ENCODE measurements at regions not wholly inside any gene's neighbourhood (a gene's known extent, or its start where the extent isn't known, plus 50 kb on each side); places are given as distances from the start of the nearest gene placed in this dataset.

DNA sequence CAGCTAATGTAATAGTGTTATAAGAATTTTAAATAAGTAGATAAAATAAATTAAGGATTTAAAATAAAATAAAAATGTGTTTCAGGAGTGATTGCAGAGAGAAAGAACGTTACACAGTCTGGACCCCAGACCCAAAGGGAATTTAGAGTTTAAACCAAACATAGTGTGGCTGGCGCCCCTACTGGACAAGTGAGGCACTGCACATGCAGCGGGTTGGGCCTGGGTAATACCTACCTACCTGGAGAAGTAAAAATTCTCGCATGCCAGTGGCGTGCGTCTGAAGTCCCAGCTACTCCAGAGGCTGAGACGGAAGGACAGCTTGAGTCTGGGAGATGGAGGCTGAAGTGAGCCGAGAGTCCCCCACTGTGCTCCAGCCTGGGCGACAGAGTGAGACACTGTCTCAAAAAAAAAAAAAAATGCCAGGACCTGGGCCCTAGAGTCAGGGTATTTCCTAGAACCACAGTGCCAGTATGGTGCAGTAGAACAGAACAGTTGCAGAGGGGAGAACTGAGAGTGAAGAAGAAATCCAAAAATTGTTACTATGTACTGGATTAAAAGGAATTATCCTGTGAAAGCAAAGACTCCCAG lies 71.4 kb upstream of the TCF21 start:
- CTCF ChIA-PET (ENCODE audit: low intra/inter-chr PET ratio, low total read pairs): interaction anchor here (1.5 kb wide), 1 partner anchor 249 kb away, joined by 10 read pairs; no protein-coding TSS in a partner anchor
- H3K36me3 ChIP-seq (replicated peaks in 1 of 2; ENCODE audit: control insufficient read depth in 1 of 2, insufficient read depth in 2 of 2, low read length in 2 of 2): no peaks in the 10 kb centered on the region
- intact Hi-C loops (cut with micrococcal nuclease; ENCODE audit: unreplicated experiment): loop anchor here (1.0 kb wide), 1 partner anchor 248 kb away; no protein-coding TSS in a partner anchor
- H3K79me2 ChIP-seq (ENCODE audit: insufficient read depth, low read length): no peaks in the 10 kb centered on the region
- no peaks in the 10 kb centered on the region; the same call in 1 of the 2 replicates for H4K20me1 ChIP-seq (ENCODE audit: insufficient read depth, low read length)
- no peak overlapping the region for H3K27ac ChIP-seq (ENCODE audit: extremely low read length, insufficient read depth, low read length)
- POLR2A ChIA-PET: no interaction called here
- H3K9me3 ChIP-seq (ENCODE audit: low read length): no peaks in the 10 kb centered on the region
- peak; percentile 34 for DNase-seq (ENCODE audit: low spot score)
- ATAC-seq: peak; percentile 95
- no peak for FAIRE-seq
- no TSS peak for BruUV-seq (replicated peaks)
- H3K27me3 ChIP-seq (ENCODE audit: control insufficient read depth in 1 of 2, insufficient read depth in 2 of 2, low read length in 2 of 2): no peaks in the 10 kb centered on the region
- H3K4me2 ChIP-seq (ENCODE audit: low read depth, low read length): no peak overlapping the region
- H3K4me1 ChIP-seq (ENCODE audit: insufficient read depth, low read length): no peaks in the 10 kb centered on the region
- H2AFZ ChIP-seq (ENCODE audit: low read length): no peak overlapping the region
- no peak overlapping the region for H3K4me3 ChIP-seq (replicated peaks in 1 of 3; ENCODE audit: insufficient read depth in 1 of 3, low read depth in 2 of 3, low read length in 3 of 3)
- in situ Hi-C loops (cut with HindIII; ENCODE audit: extremely low pct_ligation_motif_present, low pct_unique_long_range_greater_than_20kb): no loop called here
- WGBS (ENCODE audit: low lambda C conversion rate): 12% methylated on average over 9 of the region's 9 CpGs
- no peak overlapping the region for H3K9ac ChIP-seq (ENCODE audit: insufficient read depth, low read depth, low read length)
- TF ChIP-seq ZNF547 (CRISPR knock-in tag; IDR thresholded peaks at IDR 0.05) (no peak), XRCC5 (optimal IDR thresholded peaks at IDR 0.05; ENCODE audit: low read length) (peak; percentile 55), MLLT10 (CRISPR knock-in tag; IDR thresholded peaks at IDR 0.05) (no peak), SMAD3 (CRISPR knock-in tag; IDR thresholded peaks at IDR 0.05) (0 out of 2 replicates have a peak, but pooled peaks have one; percentile 51), TEAD3 (CRISPR knock-in tag; optimal IDR thresholded peaks at IDR 0.05; ENCODE audit: borderline replicate concordance) (peak; percentile 19), ZNF569 (CRISPR knock-in tag; IDR thresholded peaks at IDR 0.05; ENCODE audit: borderline replicate concordance) (no peak), RNF2 (conservative IDR thresholded peaks at IDR 0.05; ENCODE audit: low read depth) (no peak), SOX6 (IDR thresholded peaks at IDR 0.05) (no peak), SOX6 (CRISPR knock-in tag; IDR thresholded peaks at IDR 0.05) (no peak)
- TF ChIP-seq, protein P1, sequence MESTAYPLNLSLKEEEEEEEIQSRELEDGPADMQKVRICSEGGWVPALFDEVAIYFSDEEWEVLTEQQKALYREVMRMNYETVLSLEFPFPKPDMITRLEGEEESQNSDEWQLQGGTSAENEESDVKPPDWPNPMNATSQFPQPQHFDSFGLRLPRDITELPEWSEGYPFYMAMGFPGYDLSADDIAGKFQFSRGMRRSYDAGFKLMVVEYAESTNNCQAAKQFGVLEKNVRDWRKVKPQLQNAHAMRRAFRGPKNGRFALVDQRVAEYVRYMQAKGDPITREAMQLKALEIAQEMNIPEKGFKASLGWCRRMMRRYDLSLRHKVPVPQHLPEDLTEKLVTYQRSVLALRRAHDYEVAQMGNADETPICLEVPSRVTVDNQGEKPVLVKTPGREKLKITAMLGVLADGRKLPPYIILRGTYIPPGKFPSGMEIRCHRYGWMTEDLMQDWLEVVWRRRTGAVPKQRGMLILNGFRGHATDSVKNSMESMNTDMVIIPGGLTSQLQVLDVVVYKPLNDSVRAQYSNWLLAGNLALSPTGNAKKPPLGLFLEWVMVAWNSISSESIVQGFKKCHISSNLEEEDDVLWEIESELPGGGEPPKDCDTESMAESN (CRISPR knock-in tag; conservative IDR thresholded peaks at IDR 0.05): 0 out of 2 replicates have a peak, but pooled peaks have one; percentile 28
- TF ChIP-seq, protein P2, sequence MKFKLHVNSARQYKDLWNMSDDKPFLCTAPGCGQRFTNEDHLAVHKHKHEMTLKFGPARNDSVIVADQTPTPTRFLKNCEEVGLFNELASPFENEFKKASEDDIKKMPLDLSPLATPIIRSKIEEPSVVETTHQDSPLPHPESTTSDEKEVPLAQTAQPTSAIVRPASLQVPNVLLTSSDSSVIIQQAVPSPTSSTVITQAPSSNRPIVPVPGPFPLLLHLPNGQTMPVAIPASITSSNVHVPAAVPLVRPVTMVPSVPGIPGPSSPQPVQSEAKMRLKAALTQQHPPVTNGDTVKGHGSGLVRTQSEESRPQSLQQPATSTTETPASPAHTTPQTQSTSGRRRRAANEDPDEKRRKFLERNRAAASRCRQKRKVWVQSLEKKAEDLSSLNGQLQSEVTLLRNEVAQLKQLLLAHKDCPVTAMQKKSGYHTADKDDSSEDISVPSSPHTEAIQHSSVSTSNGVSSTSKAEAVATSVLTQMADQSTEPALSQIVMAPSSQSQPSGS (CRISPR knock-in tag; IDR thresholded peaks at IDR 0.05): no peak
- TF ChIP-seq, protein P3, sequence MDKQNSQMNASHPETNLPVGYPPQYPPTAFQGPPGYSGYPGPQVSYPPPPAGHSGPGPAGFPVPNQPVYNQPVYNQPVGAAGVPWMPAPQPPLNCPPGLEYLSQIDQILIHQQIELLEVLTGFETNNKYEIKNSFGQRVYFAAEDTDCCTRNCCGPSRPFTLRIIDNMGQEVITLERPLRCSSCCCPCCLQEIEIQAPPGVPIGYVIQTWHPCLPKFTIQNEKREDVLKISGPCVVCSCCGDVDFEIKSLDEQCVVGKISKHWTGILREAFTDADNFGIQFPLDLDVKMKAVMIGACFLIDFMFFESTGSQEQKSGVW (CRISPR knock-in tag; IDR thresholded peaks at IDR 0.05; ENCODE audit: borderline replicate concordance): no peak
- TF ChIP-seq, protein P4, sequence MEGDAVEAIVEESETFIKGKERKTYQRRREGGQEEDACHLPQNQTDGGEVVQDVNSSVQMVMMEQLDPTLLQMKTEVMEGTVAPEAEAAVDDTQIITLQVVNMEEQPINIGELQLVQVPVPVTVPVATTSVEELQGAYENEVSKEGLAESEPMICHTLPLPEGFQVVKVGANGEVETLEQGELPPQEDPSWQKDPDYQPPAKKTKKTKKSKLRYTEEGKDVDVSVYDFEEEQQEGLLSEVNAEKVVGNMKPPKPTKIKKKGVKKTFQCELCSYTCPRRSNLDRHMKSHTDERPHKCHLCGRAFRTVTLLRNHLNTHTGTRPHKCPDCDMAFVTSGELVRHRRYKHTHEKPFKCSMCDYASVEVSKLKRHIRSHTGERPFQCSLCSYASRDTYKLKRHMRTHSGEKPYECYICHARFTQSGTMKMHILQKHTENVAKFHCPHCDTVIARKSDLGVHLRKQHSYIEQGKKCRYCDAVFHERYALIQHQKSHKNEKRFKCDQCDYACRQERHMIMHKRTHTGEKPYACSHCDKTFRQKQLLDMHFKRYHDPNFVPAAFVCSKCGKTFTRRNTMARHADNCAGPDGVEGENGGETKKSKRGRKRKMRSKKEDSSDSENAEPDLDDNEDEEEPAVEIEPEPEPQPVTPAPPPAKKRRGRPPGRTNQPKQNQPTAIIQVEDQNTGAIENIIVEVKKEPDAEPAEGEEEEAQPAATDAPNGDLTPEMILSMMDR (CRISPR knock-in tag; IDR thresholded peaks at IDR 0.05): peak; percentile 68
- TF ChIP-seq, protein P5, sequence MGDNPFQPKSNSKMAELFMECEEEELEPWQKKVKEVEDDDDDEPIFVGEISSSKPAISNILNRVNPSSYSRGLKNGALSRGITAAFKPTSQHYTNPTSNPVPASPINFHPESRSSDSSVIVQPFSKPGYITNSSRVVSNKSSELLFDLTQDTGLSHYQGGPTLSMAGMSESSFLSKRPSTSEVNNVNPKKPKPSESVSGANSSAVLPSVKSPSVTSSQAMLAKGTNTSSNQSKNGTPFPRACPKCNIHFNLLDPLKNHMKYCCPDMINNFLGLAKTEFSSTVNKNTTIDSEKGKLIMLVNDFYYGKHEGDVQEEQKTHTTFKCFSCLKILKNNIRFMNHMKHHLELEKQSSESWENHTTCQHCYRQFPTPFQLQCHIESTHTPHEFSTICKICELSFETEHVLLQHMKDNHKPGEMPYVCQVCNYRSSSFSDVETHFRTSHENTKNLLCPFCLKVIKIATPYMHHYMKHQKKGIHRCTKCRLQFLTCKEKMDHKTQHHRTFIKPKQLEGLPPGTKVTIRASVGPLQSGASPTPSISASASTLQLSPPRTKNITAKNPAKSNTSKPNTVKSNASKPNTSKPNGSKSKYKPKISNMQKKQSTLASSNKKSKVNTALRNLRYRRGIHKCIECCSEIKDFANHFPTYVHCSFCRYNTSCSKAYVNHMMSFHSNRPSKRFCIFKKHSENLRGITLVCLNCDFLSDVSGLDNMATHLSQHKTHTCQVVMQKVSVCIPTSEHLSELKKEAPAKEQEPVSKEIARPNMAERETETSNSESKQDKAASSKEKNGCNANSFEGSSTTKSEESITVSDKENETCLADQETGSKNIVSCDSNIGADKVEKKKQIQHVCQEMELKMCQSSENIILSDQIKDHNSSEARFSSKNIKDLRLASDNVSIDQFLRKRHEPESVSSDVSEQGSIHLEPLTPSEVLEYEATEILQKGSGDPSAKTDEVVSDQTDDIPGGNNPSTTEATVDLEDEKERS (CRISPR knock-in tag; IDR thresholded peaks at IDR 0.05): no peak
- TF ChIP-seq, protein P6, sequence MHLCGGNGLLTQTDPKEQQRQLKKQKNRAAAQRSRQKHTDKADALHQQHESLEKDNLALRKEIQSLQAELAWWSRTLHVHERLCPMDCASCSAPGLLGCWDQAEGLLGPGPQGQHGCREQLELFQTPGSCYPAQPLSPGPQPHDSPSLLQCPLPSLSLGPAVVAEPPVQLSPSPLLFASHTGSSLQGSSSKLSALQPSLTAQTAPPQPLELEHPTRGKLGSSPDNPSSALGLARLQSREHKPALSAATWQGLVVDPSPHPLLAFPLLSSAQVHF (CRISPR knock-in tag; IDR thresholded peaks at IDR 0.05): no peak
